Gastrocnemius medialis (tissue), 4 donors: ENCODE measurements at regions not wholly inside any gene's neighbourhood (a gene's known extent, or its start where the extent isn't known, plus 50 kb on each side); places are given as distances from the start of the nearest gene placed in this dataset.

ENCODE experiments used
- CTCF ChIP-seq, 5 experiments: fragments of 450-650 bp in 3 of 5; fragments of 200-600 bp in 2 of 5; sonication (generic) in 2 of 5; IDR thresholded peaks in 4 of 5; conservative IDR thresholded peaks in 1 of 5; 1 replicate in 4 of 5; 2 replicates in 1 of 5; pipeline ENCODE4 v1.5.1; 2016 to 2019; ENCODE audit warnings: antibody characterized with exemption in 5 of 5, mild to moderate bottlenecking in 3 of 5, moderate library complexity in 3 of 5
- POLR2A ChIP-seq, 2 donors: fragments of 450-650 bp; IDR thresholded peaks; one replicate each; pipeline ENCODE4 v1.6.1; 2017; ENCODE audit warnings: antibody characterized with exemption in 2 of 2, mild to moderate bottlenecking in 2 of 2, moderate library complexity in 2 of 2

GRCh38 chr18:39976771-39977170 is 1978.3 kb upstream of the PIK3C3 start:
- TF ChIP-seq CTCF (IDR thresholded peaks at IDR 0.05 in 4 of 5, conservative IDR thresholded peaks at IDR 0.05 in 1 of 5) (no peak), POLR2A (IDR thresholded peaks at IDR 0.05) (no peak)
